HEK293 (cell line): ENCODE measurements at regions not wholly inside any gene's neighbourhood (a gene's known extent, or its start where the extent isn't known, plus 50 kb on each side); places are given as distances from the start of the nearest gene placed in this dataset.

Source experiments
- CTCF ChIA-PET: fragments of 350-600 bp; formaldehyde crosslinking; extraction: SDS; loops from one replicate; lab custom pipeline; 2021; ENCODE audit warnings: antibody characterized with exemption; lab: Yijun Ruan, JAX
- POLR2A ChIA-PET: fragments of 300-600 bp; formaldehyde crosslinking; extraction: SDS; loops from one replicate; lab custom pipeline; 2020; ENCODE audit warnings: antibody characterized with exemption, inconsistent platforms; lab: Yijun Ruan, JAX
- H3K27ac ChIP-seq: fragments of 200-500 bp; sonication (Bioruptor generic); 2 replicates; pipeline ENCODE4 v1.5.1; 2014; ENCODE audit warnings: low read depth, low read length, control low read depth, inconsistent platforms; ENCODE audit errors: extremely low read depth
- H3K36me3 ChIP-seq, 2 experiments: fragments of 200-500 bp in 1 of 2; sonication (Bioruptor generic) in 1 of 2; 1 replicate in 1 of 2; 2 replicates in 1 of 2; pipeline ENCODE4 v1.5.1; 2014 to 2017; ENCODE audit warnings: inconsistent platforms in 2 of 2, low read length in 2 of 2; ENCODE audit not compliant: control insufficient read depth in 2 of 2, insufficient read depth in 1 of 2
- H3K4me1 ChIP-seq: fragments of 200-500 bp; sonication (Bioruptor generic); 2 replicates; pipeline ENCODE4 v1.5.1; 2014; ENCODE audit warnings: mild to moderate bottlenecking, low read length, inconsistent platforms; ENCODE audit not compliant: control insufficient read depth, insufficient read depth
- H3K4me3 ChIP-seq: 2 replicates; pipeline ENCODE4 v1.5.1; 2011; ENCODE audit warnings: low read depth, mild to moderate bottlenecking, control low read depth, low read length, moderate library complexity
- H3K9me3 ChIP-seq: fragments of 200-500 bp; sonication (Bioruptor generic); 2 replicates; pipeline ENCODE4 v1.5.1; 2014; ENCODE audit warnings: low read depth, low read length, inconsistent platforms; ENCODE audit not compliant: control insufficient read depth, insufficient read depth
- ELK4 ChIP-seq: IDR thresholded peaks from 2 replicates; pipeline ENCODE4 v1.6.1; 2011; ENCODE audit warnings: mild to moderate bottlenecking, low read depth, low read length, borderline replicate concordance
- GLI2 ChIP-seq: fragments of 450-650 bp; formaldehyde crosslinking; IDR thresholded peaks from 2 replicates; pipeline ENCODE4; 2017; ENCODE audit warnings: missing biosample characterization, missing genetic modification characterization, low read depth, borderline replicate concordance
- HOXD13 ChIP-seq: sonication (generic); formaldehyde crosslinking; IDR thresholded peaks from 2 replicates; pipeline ENCODE4 v1.8.0; 2022; ENCODE audit warnings: missing genetic modification reagents, borderline replicate concordance
- IKZF3 ChIP-seq: fragments of 450-650 bp; IDR thresholded peaks from 2 replicates; pipeline ENCODE4 v1.5.0; 2018; ENCODE audit warnings: missing biosample characterization, mild to moderate bottlenecking, missing genetic modification characterization, moderate library complexity
- INSM2 ChIP-seq: fragments of 450-650 bp; formaldehyde crosslinking; IDR thresholded peaks from 2 replicates; pipeline ENCODE4 v1.5.1; 2016; ENCODE audit warnings: missing biosample characterization, missing genetic modification characterization
- KLF10 ChIP-seq: fragments of 450-650 bp; IDR thresholded peaks from 2 replicates; pipeline ENCODE4 v1.5.1; 2018; ENCODE audit warnings: missing biosample characterization, mild to moderate bottlenecking, missing genetic modification characterization
- MYNN ChIP-seq: fragments of 450-650 bp; formaldehyde crosslinking; IDR thresholded peaks from 2 replicates; pipeline ENCODE4 v1.5.1; 2016; ENCODE audit warnings: missing biosample characterization, missing genetic modification characterization, borderline replicate concordance
- OSR2 ChIP-seq: fragments of 450-650 bp; formaldehyde crosslinking; IDR thresholded peaks from 2 replicates; pipeline ENCODE4 v1.5.1; 2016; ENCODE audit warnings: missing biosample characterization, missing genetic modification characterization
- OVOL3 ChIP-seq: fragments of 450-650 bp; formaldehyde crosslinking; IDR thresholded peaks from 2 replicates; pipeline ENCODE4 v1.5.1; 2016; ENCODE audit warnings: missing biosample characterization, missing genetic modification characterization
- SETDB1 ChIP-seq: IDR thresholded peaks from one replicate; pipeline ENCODE4 v1.6.1; 2017; ENCODE audit warnings: mild to moderate bottlenecking, low read length, moderate library complexity, mixed read lengths; ENCODE audit not compliant: insufficient read length
- WT1 ChIP-seq: fragments of 450-650 bp; formaldehyde crosslinking; IDR thresholded peaks from 2 replicates; pipeline ENCODE4 v1.5.1; 2016; ENCODE audit warnings: missing biosample characterization, missing genetic modification characterization
- YY1 ChIP-seq: fragments of 450-650 bp; formaldehyde crosslinking; IDR thresholded peaks from 2 replicates; pipeline ENCODE4 v1.5.1; 2018; ENCODE audit warnings: missing biosample characterization, missing genetic modification characterization
- ZBTB7A ChIP-seq: fragments of 450-650 bp; formaldehyde crosslinking; IDR thresholded peaks from 2 replicates; pipeline ENCODE4 v1.5.1; 2016; ENCODE audit warnings: low read depth, missing biosample characterization, missing genetic modification characterization
- ZFP37 ChIP-seq: fragments of 450-650 bp; formaldehyde crosslinking; IDR thresholded peaks from 2 replicates; pipeline ENCODE4 v1.5.1; 2016; ENCODE audit warnings: missing biosample characterization, missing genetic modification characterization
- ZFP69B ChIP-seq: fragments of 450-650 bp; formaldehyde crosslinking; IDR thresholded peaks from 2 replicates; pipeline ENCODE4 v1.5.1; 2016; ENCODE audit warnings: missing biosample characterization, missing genetic modification characterization
- ZNF121 ChIP-seq: fragments of 450-650 bp; formaldehyde crosslinking; IDR thresholded peaks from 2 replicates; pipeline ENCODE4 v1.5.1; 2016; ENCODE audit warnings: missing biosample characterization, missing genetic modification characterization
- ZNF155 ChIP-seq: fragments of 450-650 bp; formaldehyde crosslinking; IDR thresholded peaks from 2 replicates; pipeline ENCODE4 v1.5.1; 2016; ENCODE audit warnings: missing biosample characterization, missing genetic modification characterization
- ZNF157 ChIP-seq: fragments of 450-650 bp; formaldehyde crosslinking; IDR thresholded peaks from 2 replicates; pipeline ENCODE4 v1.5.1; 2016; ENCODE audit warnings: missing biosample characterization, missing genetic modification characterization
- ZNF214 ChIP-seq: fragments of 450-650 bp; formaldehyde crosslinking; IDR thresholded peaks from 2 replicates; pipeline ENCODE4 v1.5.1; 2017; ENCODE audit warnings: missing biosample characterization, mild to moderate bottlenecking, missing genetic modification characterization, borderline replicate concordance
- ZNF37A ChIP-seq: fragments of 450-650 bp; IDR thresholded peaks from 2 replicates; pipeline ENCODE4 v1.5.1; 2018; ENCODE audit warnings: missing biosample characterization, missing genetic modification characterization
- ZNF449 ChIP-seq: fragments of 450-650 bp; formaldehyde crosslinking; IDR thresholded peaks from 2 replicates; pipeline ENCODE4 v1.5.1; 2017; ENCODE audit warnings: missing biosample characterization, mild to moderate bottlenecking, missing genetic modification characterization, moderate library complexity
- ZNF501 ChIP-seq: fragments of 450-650 bp; formaldehyde crosslinking; IDR thresholded peaks from 2 replicates; pipeline ENCODE4 v1.5.1; 2016; ENCODE audit warnings: missing biosample characterization, missing genetic modification characterization
- ZNF549 ChIP-seq: fragments of 450-650 bp; IDR thresholded peaks from 2 replicates; pipeline ENCODE4 v1.5.1; 2018; ENCODE audit warnings: missing biosample characterization, missing genetic modification characterization, mild to moderate bottlenecking, inconsistent platforms, moderate library complexity
- ZNF561 ChIP-seq: fragments of 450-650 bp; IDR thresholded peaks from 2 replicates; pipeline ENCODE4 v1.5.1; 2018; ENCODE audit warnings: missing biosample characterization, missing genetic modification characterization, borderline replicate concordance
- ZNF626 ChIP-seq: fragments of 450-650 bp; sonication (Bioruptor Pico); formaldehyde crosslinking; IDR thresholded peaks from 2 replicates; pipeline ENCODE4 v1.5.1; 2018; ENCODE audit warnings: missing biosample characterization, missing genetic modification characterization, inconsistent platforms
- ZNF704 ChIP-seq: fragments of 450-650 bp; formaldehyde crosslinking; IDR thresholded peaks from 2 replicates; pipeline ENCODE4 v1.5.1; 2016; ENCODE audit warnings: missing biosample characterization, missing genetic modification characterization
- ZNF76 ChIP-seq: fragments of 450-650 bp; formaldehyde crosslinking; IDR thresholded peaks from 2 replicates; pipeline ENCODE4; 2016; ENCODE audit warnings: low read depth, missing biosample characterization, missing genetic modification characterization, borderline replicate concordance
- ZSCAN4 ChIP-seq: fragments of 450-650 bp; formaldehyde crosslinking; IDR thresholded peaks from 2 replicates; pipeline ENCODE4 v1.5.1; 2017; ENCODE audit warnings: missing biosample characterization, missing genetic modification characterization

- no peak overlapping the region for H3K4me3 ChIP-seq
- H3K27ac ChIP-seq, result no peak overlapping the region
- no peaks in the 10 kb centered on the region for H3K4me1 ChIP-seq
- H3K9me3 ChIP-seq, result no peaks in the 10 kb centered on the region
- ChIA-PET CTCF (no interaction called here), POLR2A (no interaction called here)
- H3K36me3 ChIP-seq, result no peaks in the 10 kb centered on the region
- TF ChIP-seq ZNF121 (tag by site-specific recombination) (no peak), ZSCAN4 (tag by site-specific recombination) (no peak), ZBTB7A (tag by site-specific recombination) (no peak), ZNF549 (tag by site-specific recombination) (no peak), YY1 (tag by site-specific recombination) (no peak), ZNF76 (tag by site-specific recombination) (no peak), ZNF37A (no peak), ZNF561 (tag by site-specific recombination) (no peak), ZNF157 (no peak), INSM2 (tag by site-specific recombination) (no peak), ZNF501 (tag by site-specific recombination) (no peak), WT1 (no peak), IKZF3 (tag by site-specific recombination) (no peak), SETDB1 (no peak), ZFP69B (tag by site-specific recombination) (no peak), ZFP37 (tag by site-specific recombination) (no peak), KLF10 (tag by site-specific recombination) (no peak), MYNN (tag by site-specific recombination) (no peak), OVOL3 (tag by site-specific recombination) (no peak)
These were observed 102.8 kb downstream of the SNRPN start for GRCh38 chr15:25057574-25057973.

GRCh38 chr15:25058080-25058785 is 103.4 kb downstream of the SNRPN start:
- no peaks in the 10 kb centered on the region for H3K36me3 ChIP-seq
- POLR2A ChIA-PET, result no interaction called here
- H3K4me3 ChIP-seq, result no peak overlapping the region
- H3K4me1 ChIP-seq, result no peaks in the 10 kb centered on the region
- H3K27ac ChIP-seq, result no peak overlapping the region
- H3K9me3 ChIP-seq, result no peaks in the 10 kb centered on the region
- CTCF ChIA-PET, result no interaction called here
- TF ChIP-seq HOXD13 (CRISPR knock-in tag) (no peak), ZNF214 (tag by site-specific recombination) (no peak), ELK4 (no peak), OSR2 (tag by site-specific recombination) (no peak), INSM2 (tag by site-specific recombination) (no peak), ZNF155 (tag by site-specific recombination) (no peak), ZNF626 (tag by site-specific recombination) (no peak), ZNF704 (tag by site-specific recombination) (no peak), ZNF449 (tag by site-specific recombination) (no peak), GLI2 (tag by site-specific recombination) (no peak)
